SK-N-SH treated with all-trans-retinoic acid at 6 μM for 48 hours (cell line): ENCODE measurements at regions not wholly inside any gene's neighbourhood (a gene's known extent, or its start where the extent isn't known, plus 50 kb on each side); places are given as distances from the start of the nearest gene placed in this dataset.
A peak's percentile ranks its signal among the peaks of the same experiment; 100 is the strongest.
"Not testable (repeated sequence)": the region's sequence is repeated elsewhere in the genome, so short reads cannot be mapped to it uniquely, and the experiment has no call there.

Experiments used
- ARNTL ChIP-seq: fragments of 450-650 bp; formaldehyde crosslinking; IDR thresholded peaks from 2 replicates; pipeline ENCODE4 v1.5.0; 2020; ENCODE audit warnings: low read depth, mild to moderate bottlenecking, moderate library complexity, borderline replicate concordance
- BACH2 ChIP-seq: fragments of 250-450 bp; sonication (Bioruptor Pico); IDR thresholded peaks from 2 replicates; pipeline ENCODE4 v1.9.0; 2021; ENCODE audit warnings: mild to moderate bottlenecking, borderline replicate concordance
- CSDC2 ChIP-seq: fragments of 250-450 bp; sonication (Bioruptor Pico); IDR thresholded peaks from 2 replicates; pipeline ENCODE4 v1.5.0; 2020; ENCODE audit warnings: mild to moderate bottlenecking, moderate library complexity
- GLIS3 ChIP-seq: fragments of 250-450 bp; sonication (Bioruptor Pico); IDR thresholded peaks from 2 replicates; pipeline ENCODE4 v1.5.0; 2020; ENCODE audit warnings: mild to moderate bottlenecking, moderate library complexity
- OSR1 ChIP-seq: fragments of 250-450 bp; sonication (Bioruptor Pico); IDR thresholded peaks from 2 replicates; pipeline ENCODE4 v1.8.0; 2022; ENCODE audit warnings: moderate library complexity, mild to moderate bottlenecking, inconsistent platforms
- POU6F1 ChIP-seq: fragments of 250-450 bp; sonication (Bioruptor Pico); IDR thresholded peaks from 2 replicates; pipeline ENCODE4 v1.8.0; 2021; ENCODE audit warnings: low read depth, mild to moderate bottlenecking, moderate library complexity, borderline replicate concordance
- RARB ChIP-seq: fragments of 250-450 bp; sonication (Bioruptor Pico); IDR thresholded peaks from 2 replicates; pipeline ENCODE4 v1.8.0; 2021; ENCODE audit warnings: mild to moderate bottlenecking, moderate library complexity
- ZFP3 ChIP-seq: fragments of 250-450 bp; sonication (Bioruptor Pico); IDR thresholded peaks from 2 replicates; pipeline ENCODE4 v1.5.0; 2020; ENCODE audit warnings: mild to moderate bottlenecking, moderate library complexity
- ZNF565 ChIP-seq: fragments of 450-650 bp; formaldehyde crosslinking; conservative IDR thresholded peaks from 2 replicates; pipeline ENCODE4 v1.5.0; 2020; ENCODE audit warnings: low read depth, mild to moderate bottlenecking, moderate library complexity
- ZNF8 ChIP-seq: fragments of 450-650 bp; formaldehyde crosslinking; IDR thresholded peaks from 2 replicates; pipeline ENCODE4 v1.5.0; 2020; ENCODE audit warnings: mild to moderate bottlenecking, moderate library complexity
- TF ChIP-seq, protein P1 (sequence below): fragments of 250-450 bp; sonication (Bioruptor Pico); IDR thresholded peaks from 2 replicates; pipeline ENCODE4 v1.8.0; 2020; ENCODE audit warnings: mild to moderate bottlenecking, moderate library complexity, borderline replicate concordance

DNA sequence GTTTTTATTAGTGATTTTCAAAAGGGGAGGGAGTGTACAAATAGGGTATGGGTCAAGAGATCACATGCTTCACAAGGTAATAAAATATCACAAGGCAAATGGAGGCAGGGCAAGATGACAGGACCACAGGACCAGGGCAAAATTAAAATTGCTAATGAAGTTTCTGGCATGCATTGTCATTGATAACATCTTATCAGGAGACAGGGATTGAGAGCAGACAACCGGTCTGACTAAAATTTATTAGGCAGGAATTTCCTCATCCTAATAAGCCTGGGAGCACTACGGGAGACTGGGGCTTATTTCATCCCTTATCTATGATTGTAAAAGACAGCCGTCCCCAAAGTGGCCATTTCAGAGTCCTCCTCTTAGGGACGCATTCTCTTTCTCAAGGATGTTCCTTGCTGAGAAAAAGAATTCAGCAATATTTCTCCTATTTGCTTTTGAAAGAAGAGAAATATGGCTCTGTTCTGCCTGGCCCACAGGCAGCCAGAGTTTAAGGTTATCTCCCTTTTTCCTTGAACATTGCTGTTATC is 88.9 kb upstream of the RNPC3 start:
- TF ChIP-seq POU6F1 (CRISPR knock-in tag); RARB (CRISPR knock-in tag); BACH2 (CRISPR knock-in tag); ZFP3 (CRISPR knock-in tag); CSDC2 (CRISPR knock-in tag); OSR1; ZNF8; ZNF565 (CRISPR knock-in tag): not testable (repeated sequence)
- TF ChIP-seq, protein P1, sequence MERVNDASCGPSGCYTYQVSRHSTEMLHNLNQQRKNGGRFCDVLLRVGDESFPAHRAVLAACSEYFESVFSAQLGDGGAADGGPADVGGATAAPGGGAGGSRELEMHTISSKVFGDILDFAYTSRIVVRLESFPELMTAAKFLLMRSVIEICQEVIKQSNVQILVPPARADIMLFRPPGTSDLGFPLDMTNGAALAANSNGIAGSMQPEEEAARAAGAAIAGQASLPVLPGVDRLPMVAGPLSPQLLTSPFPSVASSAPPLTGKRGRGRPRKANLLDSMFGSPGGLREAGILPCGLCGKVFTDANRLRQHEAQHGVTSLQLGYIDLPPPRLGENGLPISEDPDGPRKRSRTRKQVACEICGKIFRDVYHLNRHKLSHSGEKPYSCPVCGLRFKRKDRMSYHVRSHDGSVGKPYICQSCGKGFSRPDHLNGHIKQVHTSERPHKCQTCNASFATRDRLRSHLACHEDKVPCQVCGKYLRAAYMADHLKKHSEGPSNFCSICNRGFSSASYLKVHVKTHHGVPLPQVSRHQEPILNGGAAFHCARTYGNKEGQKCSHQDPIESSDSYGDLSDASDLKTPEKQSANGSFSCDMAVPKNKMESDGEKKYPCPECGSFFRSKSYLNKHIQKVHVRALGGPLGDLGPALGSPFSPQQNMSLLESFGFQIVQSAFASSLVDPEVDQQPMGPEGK (CRISPR knock-in tag), result not testable (repeated sequence)
- TF ChIP-seq GLIS3 (0 out of 2 replicates have a peak, but pooled peaks have one; percentile 74), ARNTL (CRISPR knock-in tag) (0 out of 2 replicates have a peak, but pooled peaks have one; percentile 17)
